T47D (cell line): ENCODE measurements at regions not wholly inside any gene's neighbourhood (a gene's known extent, or its start where the extent isn't known, plus 50 kb on each side); places are given as distances from the start of the nearest gene placed in this dataset.
"Not testable (repeated sequence)": the region's sequence is repeated elsewhere in the genome, so short reads cannot be mapped to it uniquely, and the experiment has no call there.

Experiments
- DNase-seq, 2 experiments: peaks; one replicate each; pipeline versions ENCODE4 v3.0.0 to v3.0.0-alpha.2; 2011 to 2012; ENCODE audit warnings: low read depth in 1 of 2, low spot score in 1 of 2
- JUND ChIP-seq: IDR thresholded peaks from 2 replicates; pipeline ENCODE4 v1.6.1; 2012; ENCODE audit warnings: low read depth
- in situ Hi-C: cut with HindIII; loops from 2 replicates; pipeline ENCODE4 v1.10.0; 2016; ENCODE audit warnings: low sequenced_read_pairs, low pct_unique_long_range_greater_than_20kb

- no peak for TF ChIP-seq JUND
- DNase-seq = no peak
- in situ Hi-C loops = no loop called here
Measured at GRCh38 chr16:64352246-64352645, 769.6 kb downstream of the CDH11 start.

GRCh38 chr16:64351121-64351520 is 770.7 kb downstream of the CDH11 start:
- in situ Hi-C loops = no loop called here
- TF ChIP-seq JUND = no peak
- DNase-seq = no peak

GRCh38 chr16:64346080-64346479 is 775.8 kb downstream of the CDH11 start:
- in situ Hi-C loops = no loop called here
- no peak for TF ChIP-seq JUND
- no peak for DNase-seq

GRCh38 chr16:64345142-64345541 is 776.7 kb downstream of the CDH11 start:
- in situ Hi-C loops = no loop called here
- no peak for TF ChIP-seq JUND
- DNase-seq = no peak

- DNase-seq, in situ Hi-C loops: not testable (repeated sequence)
Measured at GRCh38 chr16:64343820-64344443, 777.9 kb downstream of the CDH11 start.

GRCh38 chr16:64343061-64343819 is 778.6 kb downstream of the CDH11 start:
- no peak for TF ChIP-seq JUND
- in situ Hi-C loops = no loop called here
- no peak for DNase-seq

- DNase-seq, in situ Hi-C loops: not testable (repeated sequence)
Measured at GRCh38 chr16:64341336-64341735, 780.5 kb downstream of the CDH11 start.

GRCh38 chr16:64339052-64339770 is 782.7 kb downstream of the CDH11 start:
- no peak for DNase-seq
- TF ChIP-seq JUND = no peak
- in situ Hi-C loops = no loop called here

GRCh38 chr16:64321881-64322280 is 800.0 kb downstream of the CDH11 start:
- no peak for TF ChIP-seq JUND
- DNase-seq = no peak
- in situ Hi-C loops = no loop called here

- no peak for TF ChIP-seq JUND
Measured at GRCh38 chr16:64321066-64321465, 800.8 kb downstream of the CDH11 start.

GRCh38 chr16:64317601-64318000 is 804.3 kb downstream of the CDH11 start:
- no peak for DNase-seq
- no peak for TF ChIP-seq JUND
- in situ Hi-C loops = no loop called here

More at GRCh38 chr16:64321066-64321465, 800.8 kb downstream of the CDH11 start:
- in situ Hi-C loops = no loop called here
- no peak for DNase-seq

GRCh38 chr16:64313726-64314125 is 808.1 kb downstream of the CDH11 start:
- no peak for TF ChIP-seq JUND
- in situ Hi-C loops = no loop called here
- DNase-seq = no peak

- DNase-seq = no peak
- TF ChIP-seq JUND = no peak
- in situ Hi-C loops = no loop called here
Measured at GRCh38 chr16:64312980-64313379, 808.9 kb downstream of the CDH11 start.
